Liver (tissue), 3 donors: ENCODE measurements at regions not wholly inside any gene's neighbourhood (a gene's known extent, or its start where the extent isn't known, plus 50 kb on each side); places are given as distances from the start of the nearest gene placed in this dataset.

Experiments
- ATF3 ChIP-seq: IDR thresholded peaks from 2 replicates; pipeline ENCODE4 v1.6.1; 2016; ENCODE audit warnings: antibody characterized with exemption
- CTCF ChIP-seq: fragments of 150-350 bp; IDR thresholded peaks from 2 replicates; pipeline ENCODE4 v1.5.1; 2017; ENCODE audit warnings: improper control_type of control experiment, low read depth, low read length; ENCODE audit not compliant: missing input control
- EGR1 ChIP-seq, 2 donors: IDR thresholded peaks; 2 replicates each; pipeline ENCODE4 v1.6.1; 2016 to 2018; ENCODE audit warnings: antibody characterized with exemption in 2 of 2, low read depth in 2 of 2
- FOXA2 ChIP-seq: IDR thresholded peaks from 2 replicates; pipeline ENCODE4 v1.6.1; 2016; ENCODE audit warnings: antibody characterized with exemption
- GABPA ChIP-seq, 2 donors: IDR thresholded peaks in 1 of 2; conservative IDR thresholded peaks in 1 of 2; 2 replicates each; pipeline ENCODE4 v1.6.1; 2016; ENCODE audit warnings: antibody characterized with exemption in 2 of 2, mild to moderate bottlenecking in 1 of 2, moderate library complexity in 1 of 2
- MAX ChIP-seq: IDR thresholded peaks from 2 replicates; pipeline ENCODE4 v1.6.1; 2016; ENCODE audit warnings: antibody characterized with exemption
- NR2F2 ChIP-seq: IDR thresholded peaks from 2 replicates; pipeline ENCODE4 v1.6.1; 2016; ENCODE audit warnings: antibody characterized with exemption
- RAD21 ChIP-seq, 2 donors: IDR thresholded peaks; 2 replicates each; pipeline ENCODE4 v1.6.1; 2016; ENCODE audit warnings: antibody characterized with exemption in 2 of 2, mild to moderate bottlenecking in 2 of 2
- REST ChIP-seq: IDR thresholded peaks from 2 replicates; pipeline ENCODE4 v1.6.1; 2016; ENCODE audit warnings: antibody characterized with exemption, mild to moderate bottlenecking
- RXRA ChIP-seq, 2 donors: IDR thresholded peaks; 2 replicates each; pipeline ENCODE4 v1.6.1; 2017 to 2018; ENCODE audit warnings: antibody characterized with exemption in 2 of 2, mild to moderate bottlenecking in 1 of 2
- SP1 ChIP-seq: IDR thresholded peaks from 2 replicates; pipeline ENCODE4 v1.6.1; 2018; ENCODE audit warnings: antibody characterized with exemption, mild to moderate bottlenecking
- YY1 ChIP-seq: IDR thresholded peaks from 2 replicates; pipeline ENCODE4 v1.6.1; 2016; ENCODE audit warnings: antibody characterized with exemption, mild to moderate bottlenecking
- donor health status: healthy.
- donor health status: healthy.

- no peak for TF ChIP-seq CTCF
- no peak for TF ChIP-seq EGR1 (IDR thresholded peaks at IDR 0.05; ENCODE audit: low read depth in 2 of 2)
- TF ChIP-seq ATF3 = no peak
- TF ChIP-seq REST = no peak
- no peak for TF ChIP-seq MAX
- no peak for TF ChIP-seq GABPA (IDR thresholded peaks at IDR 0.05 in 1 of 2, conservative IDR thresholded peaks at IDR 0.05 in 1 of 2)
- TF ChIP-seq SP1 = no peak
- TF ChIP-seq YY1 = no peak
- no peak for TF ChIP-seq FOXA2
- TF ChIP-seq RXRA (IDR thresholded peaks at IDR 0.05) = no peak
- no peak for TF ChIP-seq NR2F2
- TF ChIP-seq RAD21 (IDR thresholded peaks at IDR 0.05) = no peak
These were observed 139.5 kb upstream of the AFDN start for GRCh38 chr6:167687116-167687725.
